HepG2 (cell line): ENCODE measurements at regions not wholly inside any gene's neighbourhood (a gene's known extent, or its start where the extent isn't known, plus 50 kb on each side); places are given as distances from the start of the nearest gene placed in this dataset.

Source experiments
- BCL6 ChIP-seq: IDR thresholded peaks from 2 replicates; pipeline ENCODE4 v1.6.1; 2016; ENCODE audit warnings: missing genetic modification reagents, missing compliant biosample characterization
- BHLHE40 ChIP-seq: IDR thresholded peaks from 2 replicates; pipeline ENCODE4 v1.6.1; 2011; ENCODE audit warnings: low read length, improper control_type of control experiment
- ESRRA ChIP-seq: sonication (generic); formaldehyde crosslinking; IDR thresholded peaks from 2 replicates; pipeline ENCODE4 v1.5.1; 2020; ENCODE audit warnings: mild to moderate bottlenecking, low read depth, missing genetic modification reagents
- FOXK1 ChIP-seq: sonication (generic); formaldehyde crosslinking; IDR thresholded peaks from 2 replicates; pipeline ENCODE4 v1.4.0; 2020; ENCODE audit warnings: low read depth, missing genetic modification reagents, borderline replicate concordance
- KDM6A ChIP-seq: IDR thresholded peaks from 2 replicates; pipeline ENCODE4 v1.6.1; 2016; ENCODE audit warnings: low read depth
- NFIC ChIP-seq: IDR thresholded peaks from 2 replicates; pipeline ENCODE4 v1.6.1; 2012; ENCODE audit warnings: mild to moderate bottlenecking, low read length, inconsistent platforms
- NR2F2 ChIP-seq: IDR thresholded peaks from 2 replicates; pipeline ENCODE4 v1.6.1; 2012; ENCODE audit warnings: low read depth, inconsistent platforms, borderline replicate concordance
- STAG1 ChIP-seq: sonication (generic); formaldehyde crosslinking; IDR thresholded peaks from 2 replicates; pipeline ENCODE4 v1.4.0; 2020; ENCODE audit warnings: missing genetic modification reagents
- TBX3 ChIP-seq: fragments of 450-650 bp; IDR thresholded peaks from 2 replicates; pipeline ENCODE4 v1.6.1; 2017; ENCODE audit warnings: antibody characterized with exemption, mild to moderate bottlenecking, inconsistent platforms, borderline replicate concordance
- TCF7 ChIP-seq: sonication (generic); IDR thresholded peaks from 2 replicates; pipeline ENCODE4 v1.6.1; 2016; ENCODE audit warnings: antibody characterized with exemption, low read depth
- THAP11 ChIP-seq: IDR thresholded peaks from 2 replicates; pipeline ENCODE4 v1.6.1; 2016; ENCODE audit warnings: missing biosample characterization, missing genetic modification reagents
- ZNF644 ChIP-seq: IDR thresholded peaks from 2 replicates; pipeline ENCODE4 v1.6.1; 2016; ENCODE audit warnings: low read depth
- TF ChIP-seq, protein P1 (sequence below): sonication (generic); formaldehyde crosslinking; IDR thresholded peaks from 2 replicates; pipeline ENCODE4 v1.4.0; 2020; ENCODE audit warnings: mild to moderate bottlenecking, missing genetic modification reagents
- TF ChIP-seq, protein P2 (sequence below): sonication (generic); formaldehyde crosslinking; IDR thresholded peaks from 2 replicates; pipeline ENCODE4 v1.8.0; 2022; ENCODE audit warnings: missing genetic modification reagents, mild to moderate bottlenecking, moderate library complexity, borderline replicate concordance
- TF ChIP-seq, protein P3 (sequence below): sonication (generic); formaldehyde crosslinking; IDR thresholded peaks from 2 replicates; pipeline ENCODE4 v1.5.0; 2020; ENCODE audit warnings: missing genetic modification reagents
- TF ChIP-seq, protein P4 (sequence below): sonication (generic); formaldehyde crosslinking; IDR thresholded peaks from 2 replicates; pipeline ENCODE4 v1.4.0; 2020; ENCODE audit warnings: mild to moderate bottlenecking, low read depth, missing genetic modification reagents
- TF ChIP-seq, protein P5 (sequence below): sonication (generic); formaldehyde crosslinking; IDR thresholded peaks from 2 replicates; pipeline ENCODE4 v1.5.0; 2020; ENCODE audit warnings: mild to moderate bottlenecking, missing genetic modification reagents
- TF ChIP-seq, protein P6 (sequence below): IDR thresholded peaks from 2 replicates; pipeline ENCODE4 v1.6.1; 2012; ENCODE audit warnings: low read depth, low read length, improper control_type of control experiment

DNA sequence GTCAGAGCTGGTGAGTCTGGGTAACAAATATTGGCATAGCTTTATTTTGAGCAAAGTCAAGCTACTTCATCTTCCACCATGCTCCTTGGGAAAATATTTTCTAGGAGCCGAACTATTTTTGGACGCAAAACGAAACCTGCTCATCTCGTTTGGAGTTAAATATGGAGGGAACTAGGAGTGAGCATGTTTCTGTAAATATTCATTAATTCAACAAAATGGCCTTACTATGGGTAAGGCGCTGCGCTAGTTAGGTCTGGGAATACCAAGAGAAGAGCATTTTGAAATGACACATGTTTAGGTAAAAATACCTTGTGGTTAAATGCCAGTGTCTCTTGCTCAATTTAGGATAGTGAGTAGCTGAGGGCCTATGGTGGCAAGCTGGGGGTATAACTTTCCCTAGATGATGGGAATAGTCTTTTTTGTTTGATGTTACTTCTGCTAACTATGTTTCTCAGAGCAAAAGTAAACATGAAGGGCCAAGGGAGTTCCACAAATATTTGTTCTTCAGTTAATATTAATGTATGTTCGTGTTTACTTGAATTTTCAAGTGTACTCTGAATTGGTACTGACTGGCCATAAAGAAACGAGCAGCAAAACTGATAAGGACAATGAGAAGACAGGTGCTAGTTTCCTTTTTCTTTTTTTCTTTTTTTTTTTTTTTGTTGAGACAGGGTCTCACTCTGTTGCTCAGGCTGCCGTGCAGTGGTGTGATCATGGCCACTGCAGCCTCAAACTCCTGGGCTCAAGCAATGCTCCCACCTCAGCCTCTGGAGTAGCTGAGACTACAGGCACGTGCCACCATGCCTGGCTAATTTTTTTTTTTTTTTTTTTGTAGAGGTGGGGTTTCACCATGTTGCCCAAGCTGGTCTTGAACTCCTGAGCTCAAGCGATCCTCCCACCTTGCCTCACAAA lies 77.7 kb downstream of the MAP1LC3B2 start (continued):
- TF ChIP-seq STAG1 (CRISPR knock-in tag) (0 out of 2 replicates have a peak, but pooled peaks have one; percentile 7), BCL6 (CRISPR knock-in tag) (peak; percentile 97), FOXK1 (peak; percentile 80), TCF7 (peak; percentile 89), NR2F2 (peak; percentile 93), THAP11 (CRISPR knock-in tag) (peak; percentile 55; the same call in 1 of the 2 replicates), TBX3 (peak; percentile 92), KDM6A (peak; percentile 70), BHLHE40 (peak; percentile 65), ESRRA (CRISPR knock-in tag) (0 out of 2 replicates have a peak, but pooled peaks have one; percentile 21), NFIC (peak; percentile 93), ZNF644 (peak; percentile 16; the same call in 1 of the 2 replicates)
- TF ChIP-seq, protein P1, sequence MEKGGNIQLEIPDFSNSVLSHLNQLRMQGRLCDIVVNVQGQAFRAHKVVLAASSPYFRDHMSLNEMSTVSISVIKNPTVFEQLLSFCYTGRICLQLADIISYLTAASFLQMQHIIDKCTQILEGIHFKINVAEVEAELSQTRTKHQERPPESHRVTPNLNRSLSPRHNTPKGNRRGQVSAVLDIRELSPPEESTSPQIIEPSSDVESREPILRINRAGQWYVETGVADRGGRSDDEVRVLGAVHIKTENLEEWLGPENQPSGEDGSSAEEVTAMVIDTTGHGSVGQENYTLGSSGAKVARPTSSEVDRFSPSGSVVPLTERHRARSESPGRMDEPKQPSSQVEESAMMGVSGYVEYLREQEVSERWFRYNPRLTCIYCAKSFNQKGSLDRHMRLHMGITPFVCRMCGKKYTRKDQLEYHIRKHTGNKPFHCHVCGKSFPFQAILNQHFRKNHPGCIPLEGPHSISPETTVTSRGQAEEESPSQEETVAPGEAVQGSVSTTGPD (CRISPR knock-in tag) = 0 out of 2 replicates have a peak, but pooled peaks have one; percentile 12
- TF ChIP-seq, protein P2, sequence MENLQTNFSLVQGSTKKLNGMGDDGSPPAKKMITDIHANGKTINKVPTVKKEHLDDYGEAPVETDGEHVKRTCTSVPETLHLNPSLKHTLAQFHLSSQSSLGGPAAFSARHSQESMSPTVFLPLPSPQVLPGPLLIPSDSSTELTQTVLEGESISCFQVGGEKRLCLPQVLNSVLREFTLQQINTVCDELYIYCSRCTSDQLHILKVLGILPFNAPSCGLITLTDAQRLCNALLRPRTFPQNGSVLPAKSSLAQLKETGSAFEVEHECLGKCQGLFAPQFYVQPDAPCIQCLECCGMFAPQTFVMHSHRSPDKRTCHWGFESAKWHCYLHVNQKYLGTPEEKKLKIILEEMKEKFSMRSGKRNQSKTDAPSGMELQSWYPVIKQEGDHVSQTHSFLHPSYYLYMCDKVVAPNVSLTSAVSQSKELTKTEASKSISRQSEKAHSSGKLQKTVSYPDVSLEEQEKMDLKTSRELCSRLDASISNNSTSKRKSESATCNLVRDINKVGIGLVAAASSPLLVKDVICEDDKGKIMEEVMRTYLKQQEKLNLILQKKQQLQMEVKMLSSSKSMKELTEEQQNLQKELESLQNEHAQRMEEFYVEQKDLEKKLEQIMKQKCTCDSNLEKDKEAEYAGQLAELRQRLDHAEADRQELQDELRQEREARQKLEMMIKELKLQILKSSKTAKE (CRISPR knock-in tag) = peak; percentile 20; the same call in 1 of the 2 replicates
- TF ChIP-seq, protein P3, sequence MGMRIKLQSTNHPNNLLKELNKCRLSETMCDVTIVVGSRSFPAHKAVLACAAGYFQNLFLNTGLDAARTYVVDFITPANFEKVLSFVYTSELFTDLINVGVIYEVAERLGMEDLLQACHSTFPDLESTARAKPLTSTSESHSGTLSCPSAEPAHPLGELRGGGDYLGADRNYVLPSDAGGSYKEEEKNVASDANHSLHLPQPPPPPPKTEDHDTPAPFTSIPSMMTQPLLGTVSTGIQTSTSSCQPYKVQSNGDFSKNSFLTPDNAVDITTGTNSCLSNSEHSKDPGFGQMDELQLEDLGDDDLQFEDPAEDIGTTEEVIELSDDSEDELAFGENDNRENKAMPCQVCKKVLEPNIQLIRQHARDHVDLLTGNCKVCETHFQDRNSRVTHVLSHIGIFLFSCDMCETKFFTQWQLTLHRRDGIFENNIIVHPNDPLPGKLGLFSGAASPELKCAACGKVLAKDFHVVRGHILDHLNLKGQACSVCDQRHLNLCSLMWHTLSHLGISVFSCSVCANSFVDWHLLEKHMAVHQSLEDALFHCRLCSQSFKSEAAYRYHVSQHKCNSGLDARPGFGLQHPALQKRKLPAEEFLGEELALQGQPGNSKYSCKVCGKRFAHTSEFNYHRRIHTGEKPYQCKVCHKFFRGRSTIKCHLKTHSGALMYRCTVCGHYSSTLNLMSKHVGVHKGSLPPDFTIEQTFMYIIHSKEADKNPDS (CRISPR knock-in tag) = peak; percentile 62; the same call in 1 of the 2 replicates
- TF ChIP-seq, protein P4, sequence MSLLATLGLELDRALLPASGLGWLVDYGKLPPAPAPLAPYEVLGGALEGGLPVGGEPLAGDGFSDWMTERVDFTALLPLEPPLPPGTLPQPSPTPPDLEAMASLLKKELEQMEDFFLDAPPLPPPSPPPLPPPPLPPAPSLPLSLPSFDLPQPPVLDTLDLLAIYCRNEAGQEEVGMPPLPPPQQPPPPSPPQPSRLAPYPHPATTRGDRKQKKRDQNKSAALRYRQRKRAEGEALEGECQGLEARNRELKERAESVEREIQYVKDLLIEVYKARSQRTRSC (CRISPR knock-in tag) = no peak
- TF ChIP-seq, protein P5, sequence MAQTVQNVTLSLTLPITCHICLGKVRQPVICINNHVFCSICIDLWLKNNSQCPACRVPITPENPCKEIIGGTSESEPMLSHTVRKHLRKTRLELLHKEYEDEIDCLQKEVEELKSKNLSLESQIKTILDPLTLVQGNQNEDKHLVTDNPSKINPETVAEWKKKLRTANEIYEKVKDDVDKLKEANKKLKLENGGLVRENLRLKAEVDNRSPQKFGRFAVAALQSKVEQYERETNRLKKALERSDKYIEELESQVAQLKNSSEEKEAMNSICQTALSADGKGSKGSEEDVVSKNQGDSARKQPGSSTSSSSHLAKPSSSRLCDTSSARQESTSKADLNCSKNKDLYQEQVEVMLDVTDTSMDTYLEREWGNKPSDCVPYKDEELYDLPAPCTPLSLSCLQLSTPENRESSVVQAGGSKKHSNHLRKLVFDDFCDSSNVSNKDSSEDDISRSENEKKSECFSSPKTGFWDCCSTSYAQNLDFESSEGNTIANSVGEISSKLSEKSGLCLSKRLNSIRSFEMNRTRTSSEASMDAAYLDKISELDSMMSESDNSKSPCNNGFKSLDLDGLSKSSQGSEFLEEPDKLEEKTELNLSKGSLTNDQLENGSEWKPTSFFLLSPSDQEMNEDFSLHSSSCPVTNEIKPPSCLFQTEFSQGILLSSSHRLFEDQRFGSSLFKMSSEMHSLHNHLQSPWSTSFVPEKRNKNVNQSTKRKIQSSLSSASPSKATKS (CRISPR knock-in tag) = peak; percentile 60; the same call in 1 of the 2 replicates
- TF ChIP-seq, protein P6, sequence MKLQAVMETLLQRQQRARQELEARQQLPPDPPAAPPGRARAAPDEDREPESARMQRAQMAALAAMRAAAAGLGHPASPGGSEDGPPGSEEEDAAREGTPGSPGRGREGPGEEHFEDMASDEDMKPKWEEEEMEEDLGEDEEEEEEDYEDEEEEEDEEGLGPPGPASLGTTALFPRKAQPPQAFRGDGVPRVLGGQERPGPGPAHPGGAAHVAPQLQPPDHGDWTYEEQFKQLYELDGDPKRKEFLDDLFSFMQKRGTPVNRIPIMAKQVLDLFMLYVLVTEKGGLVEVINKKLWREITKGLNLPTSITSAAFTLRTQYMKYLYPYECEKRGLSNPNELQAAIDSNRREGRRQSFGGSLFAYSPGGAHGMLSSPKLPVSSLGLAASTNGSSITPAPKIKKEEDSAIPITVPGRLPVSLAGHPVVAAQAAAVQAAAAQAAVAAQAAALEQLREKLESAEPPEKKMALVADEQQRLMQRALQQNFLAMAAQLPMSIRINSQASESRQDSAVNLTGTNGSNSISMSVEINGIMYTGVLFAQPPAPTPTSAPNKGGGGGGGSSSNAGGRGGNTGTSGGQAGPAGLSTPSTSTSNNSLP = peak; percentile 89
